SK-N-MC (cell line): ENCODE measurements at regions not wholly inside any gene's neighbourhood (a gene's known extent, or its start where the extent isn't known, plus 50 kb on each side); places are given as distances from the start of the nearest gene placed in this dataset.

Experiments used
- DNase-seq: peaks from one replicate; pipeline ENCODE4 v3.0.0-alpha.2; 2011; ENCODE audit warnings: low read depth, low spot score
- H3K27ac ChIP-seq: fragments of 200-600 bp; sonication (generic); 2 replicates; pipeline ENCODE4 v1.5.1; 2016; ENCODE audit warnings: mixed run types
- H3K36me3 ChIP-seq: fragments of 200-600 bp; sonication (generic); 2 replicates; pipeline ENCODE4 v1.6.1; 2017; ENCODE audit warnings: antibody characterized with exemption, low read length, mixed read lengths; ENCODE audit not compliant: insufficient read depth
- H3K4me3 ChIP-seq: fragments of 200-600 bp; sonication (generic); 2 replicates; pipeline ENCODE4 v1.5.1; 2016
- H3K9ac ChIP-seq: fragments of 200-600 bp; sonication (generic); 2 replicates; pipeline ENCODE4 v1.8.0; 2017; ENCODE audit warnings: mixed run types, mixed read lengths; ENCODE audit not compliant: insufficient read length
- H3K9me3 ChIP-seq: fragments of 200-600 bp; sonication (generic); 2 replicates; pipeline ENCODE4 v1.6.1; 2017; ENCODE audit warnings: low read depth, mild to moderate bottlenecking, antibody characterized with exemption, low read length, moderate library complexity, mixed read lengths
- EZH2 ChIP-seq: fragments of 200-600 bp; sonication (generic); IDR thresholded peaks from one replicate; pipeline ENCODE4 v1.6.1; 2017; ENCODE audit warnings: antibody characterized with exemption
- FOXP2 ChIP-seq: optimal IDR thresholded peaks from 2 replicates; pipeline ENCODE3; 2011; ENCODE audit warnings: mild to moderate bottlenecking, moderate library complexity; ENCODE audit not compliant: insufficient read depth; ENCODE audit errors: extremely low read length, control extremely low read depth
- POLR2AphosphoS5 ChIP-seq: IDR thresholded peaks from 2 replicates; pipeline ENCODE4 v1.6.1; 2012; ENCODE audit warnings: mild to moderate bottlenecking, low read depth, low read length, borderline replicate concordance

DNA sequence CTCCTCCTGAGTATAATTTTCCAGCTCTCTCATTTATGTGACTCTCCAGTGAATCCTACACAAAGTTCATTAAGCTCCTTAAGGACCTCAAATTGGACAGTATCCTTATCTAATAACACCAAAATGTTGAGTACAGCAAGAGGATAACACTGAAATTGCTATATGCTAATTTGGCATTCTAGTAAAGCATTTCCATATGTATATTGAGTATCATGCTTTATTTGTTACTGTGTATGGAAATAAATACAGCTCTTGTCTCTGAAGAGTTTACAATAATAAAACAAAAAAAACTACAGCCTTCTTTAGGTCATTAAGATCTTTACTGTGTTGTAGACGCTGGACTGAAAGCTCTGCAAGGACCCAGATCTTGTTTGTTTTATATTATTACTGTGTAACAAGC, 1341.3 kb downstream of the ROBO1 start:
- peak overlapping the region; percentile 74 for H3K27ac ChIP-seq
- H3K4me3 ChIP-seq, result no peak overlapping the region
- no peaks in the 10 kb centered on the region for H3K36me3 ChIP-seq
- DNase-seq, result no peak
- no peak overlapping the region for H3K9ac ChIP-seq
- TF ChIP-seq FOXP2 (no peak), POLR2AphosphoS5 (no peak), EZH2 (no peak)
- no peaks in the 10 kb centered on the region for H3K9me3 ChIP-seq

DNA sequence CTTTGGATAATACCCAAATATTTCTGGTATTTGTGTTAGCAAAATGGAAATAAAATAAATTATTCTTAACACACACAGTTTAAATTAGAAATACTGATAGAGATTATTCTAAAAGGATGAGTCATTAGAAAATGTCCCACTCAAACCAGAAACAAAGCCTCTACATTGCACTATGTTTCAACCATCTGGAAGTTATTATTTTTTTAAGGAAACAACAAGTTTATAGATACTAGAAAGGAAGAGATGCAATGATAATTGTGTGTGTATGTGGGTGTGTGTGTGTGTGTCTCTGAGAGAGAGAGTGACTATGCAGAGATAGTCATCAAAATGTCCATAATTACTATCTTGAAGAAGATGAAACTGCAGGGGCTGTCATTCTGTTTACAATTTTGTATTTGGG, 1340.5 kb downstream of the ROBO1 start:
- no peak for DNase-seq
- Histone ChIP-seq H3K4me3 (no peak overlapping the region), H3K9ac (no peak overlapping the region), H3K36me3 (no peaks in the 10 kb centered on the region), H3K27ac (peak overlapping the region; percentile 74; the same call in 1 of the 2 replicates), H3K9me3 (no peaks in the 10 kb centered on the region)
- TF ChIP-seq EZH2, result no peak
- no peak for TF ChIP-seq FOXP2
- TF ChIP-seq POLR2AphosphoS5, result no peak

DNA sequence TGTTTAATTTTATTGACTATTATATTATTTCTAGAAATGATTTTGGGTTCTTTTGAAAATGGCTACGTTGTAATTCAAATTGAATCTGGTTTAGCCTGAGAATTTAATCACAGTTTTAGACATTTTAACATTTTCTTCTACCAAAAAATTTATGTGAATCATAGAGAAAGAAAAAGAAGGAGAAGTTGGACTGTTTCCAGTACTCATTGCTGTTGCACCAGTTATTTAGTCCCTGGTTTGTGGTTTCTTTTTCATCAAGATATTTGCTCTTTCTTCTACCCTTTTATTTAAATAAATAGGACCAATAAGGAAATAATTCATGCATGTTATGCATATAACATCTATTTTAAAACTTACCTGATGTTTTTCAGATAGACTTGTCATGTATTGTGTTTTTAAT, 1337.1 kb downstream of the ROBO1 start:
- H3K9me3 ChIP-seq, result no peaks in the 10 kb centered on the region
- no peak overlapping the region for H3K4me3 ChIP-seq
- no peak overlapping the region for H3K9ac ChIP-seq
- H3K36me3 ChIP-seq, result no peaks in the 10 kb centered on the region
- H3K27ac ChIP-seq, result no peak overlapping the region
- no peak for DNase-seq
- no peak for TF ChIP-seq EZH2
- no peak for TF ChIP-seq FOXP2
- TF ChIP-seq POLR2AphosphoS5, result no peak

DNA sequence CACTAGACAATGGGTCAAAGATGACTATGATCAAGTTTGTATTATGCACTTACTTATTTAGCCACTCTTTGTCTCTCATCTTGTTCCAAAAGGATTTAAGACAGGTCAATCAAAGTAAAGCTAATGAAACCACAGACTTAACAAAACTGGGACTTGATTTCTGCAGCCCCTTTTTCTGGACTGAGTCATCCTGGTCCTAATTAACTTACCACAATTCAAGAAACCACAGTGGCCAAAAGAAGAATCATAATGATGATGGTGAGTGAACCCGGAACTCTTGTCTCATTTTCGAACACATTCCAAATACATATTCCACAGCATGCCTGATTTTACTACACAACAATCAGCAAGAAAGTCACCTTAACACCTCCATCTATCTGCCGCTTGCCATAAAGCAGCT, 1333.0 kb downstream of the ROBO1 start:
- Histone ChIP-seq H3K36me3 (no peaks in the 10 kb centered on the region), H3K9me3 (no peaks in the 10 kb centered on the region), H3K27ac (no peak overlapping the region), H3K4me3 (no peak overlapping the region), H3K9ac (no peak overlapping the region)
- no peak for TF ChIP-seq EZH2
- no peak for TF ChIP-seq POLR2AphosphoS5
- no peak for TF ChIP-seq FOXP2
- DNase-seq, result no peak

DNA sequence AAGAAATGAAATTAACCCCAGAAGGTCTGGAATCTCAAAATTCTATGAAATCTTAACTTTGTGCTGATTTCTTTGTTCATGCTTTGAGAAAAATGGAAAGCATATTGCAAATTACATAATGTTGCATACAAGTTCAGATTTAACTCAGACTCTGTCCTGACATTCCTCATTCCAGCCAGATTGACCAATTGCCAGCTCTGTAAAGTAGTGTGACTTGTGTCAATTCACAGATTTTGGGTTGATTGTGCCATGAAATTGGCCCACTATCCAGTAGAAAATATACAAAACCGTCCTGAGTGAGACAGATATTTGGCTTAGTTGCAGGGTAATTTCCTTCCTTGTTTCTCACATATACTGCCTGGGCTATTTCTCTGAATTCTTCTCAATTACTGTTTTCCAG, 1312.6 kb downstream of the ROBO1 start:
- no peaks in the 10 kb centered on the region for H3K9me3 ChIP-seq
- no peak for DNase-seq
- peak overlapping the region; percentile 87 for H3K27ac ChIP-seq
- no peaks in the 10 kb centered on the region for H3K36me3 ChIP-seq
- no peak overlapping the region; the same call in 1 of the 2 replicates for H3K4me3 ChIP-seq
- no peak for TF ChIP-seq FOXP2
- TF ChIP-seq EZH2, result no peak
- TF ChIP-seq POLR2AphosphoS5, result no peak
- H3K9ac ChIP-seq, result no peak overlapping the region

DNA sequence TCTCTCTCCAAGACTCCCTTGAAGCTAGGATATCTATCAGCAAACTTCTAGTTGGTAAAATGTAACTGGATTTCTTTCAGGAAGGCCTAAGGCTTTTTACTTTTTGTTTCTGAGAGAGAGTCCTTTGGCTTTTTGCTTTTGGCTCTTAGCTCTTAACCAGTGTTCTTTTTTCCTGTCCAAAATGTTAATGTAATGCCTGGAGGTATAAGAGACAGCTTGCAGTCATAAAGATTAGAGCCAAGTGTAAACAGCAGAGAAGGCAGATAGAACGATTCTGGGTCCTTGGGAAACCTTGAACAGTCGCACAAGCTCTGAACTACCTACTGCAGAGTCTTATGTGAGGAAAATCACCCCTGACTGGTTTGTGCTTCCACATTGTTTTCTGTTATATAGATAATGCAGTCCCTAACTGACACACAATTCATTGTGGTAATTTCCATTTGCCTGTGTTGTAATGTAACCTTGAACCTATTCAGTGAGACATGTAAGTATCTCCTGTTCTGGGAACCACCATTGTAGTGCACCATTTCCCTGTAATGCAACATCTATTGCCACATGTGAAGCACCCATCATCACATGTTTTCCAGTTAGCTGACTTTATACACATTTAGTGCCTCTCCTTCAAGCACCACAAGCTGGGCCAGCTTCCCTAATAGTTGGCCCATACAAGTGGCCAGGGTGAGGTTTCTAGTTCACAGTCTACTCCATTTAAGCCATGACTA, 1311.9 kb downstream of the ROBO1 start:
- Histone ChIP-seq H3K9ac (peak overlapping the region; percentile 51), H3K36me3 (no peaks in the 10 kb centered on the region), H3K9me3 (no peaks in the 10 kb centered on the region), H3K27ac (peak overlapping the region; percentile 87), H3K4me3 (no peak overlapping the region)
- TF ChIP-seq POLR2AphosphoS5 (no peak), FOXP2 (no peak), EZH2 (no peak)
- DNase-seq, result peak; percentile 2

DNA sequence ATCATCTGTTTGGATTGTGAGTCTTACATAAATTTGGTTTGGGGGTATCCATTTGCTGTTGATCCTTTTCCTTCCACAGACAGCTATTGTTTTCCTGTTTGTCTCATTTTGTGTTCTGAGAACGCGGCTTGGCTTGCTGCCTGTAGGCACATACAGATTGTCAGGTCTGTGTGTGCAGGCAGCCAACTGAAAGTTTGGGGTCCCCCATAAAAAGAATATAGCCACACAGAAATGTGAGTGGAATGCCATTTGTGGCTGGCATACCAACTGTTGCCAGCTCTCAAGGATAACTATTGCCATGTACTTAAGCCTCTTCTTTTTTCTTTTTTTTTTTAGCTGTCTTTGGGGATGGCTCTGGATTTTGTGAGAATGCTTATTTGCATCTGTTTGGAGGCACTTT, 1308.0 kb downstream of the ROBO1 start:
- Histone ChIP-seq H3K36me3 (no peaks in the 10 kb centered on the region), H3K9ac (no peak overlapping the region), H3K9me3 (no peaks in the 10 kb centered on the region), H3K27ac (no peak overlapping the region), H3K4me3 (no peak overlapping the region)
- no peak for DNase-seq
- TF ChIP-seq POLR2AphosphoS5, result no peak
- no peak for TF ChIP-seq EZH2
- no peak for TF ChIP-seq FOXP2

DNA sequence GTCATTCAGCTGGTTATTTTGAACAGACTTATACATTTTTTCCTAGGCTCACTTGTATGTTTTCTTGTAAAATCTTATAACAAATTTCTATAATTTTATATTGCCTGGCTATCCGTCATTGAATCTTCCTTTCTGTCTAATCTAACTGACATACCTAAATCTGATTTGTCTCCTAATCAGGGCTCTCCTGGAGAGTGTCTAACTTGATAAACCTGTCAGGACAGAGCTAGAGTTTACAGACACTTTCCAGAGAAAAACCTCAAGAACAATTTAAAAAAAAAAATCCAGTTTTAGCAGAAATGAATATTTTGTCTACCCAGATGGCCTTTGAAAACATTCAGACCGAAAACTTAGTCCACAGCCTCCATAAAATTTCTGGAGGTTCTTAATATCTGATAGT, 1305.8 kb downstream of the ROBO1 start:
- H3K9ac ChIP-seq, result no peak overlapping the region
- H3K36me3 ChIP-seq, result no peaks in the 10 kb centered on the region
- TF ChIP-seq EZH2 (no peak), FOXP2 (no peak), POLR2AphosphoS5 (no peak)
- H3K9me3 ChIP-seq, result no peaks in the 10 kb centered on the region
- no peak for DNase-seq
- H3K4me3 ChIP-seq, result no peak overlapping the region
- no peak overlapping the region for H3K27ac ChIP-seq

DNA sequence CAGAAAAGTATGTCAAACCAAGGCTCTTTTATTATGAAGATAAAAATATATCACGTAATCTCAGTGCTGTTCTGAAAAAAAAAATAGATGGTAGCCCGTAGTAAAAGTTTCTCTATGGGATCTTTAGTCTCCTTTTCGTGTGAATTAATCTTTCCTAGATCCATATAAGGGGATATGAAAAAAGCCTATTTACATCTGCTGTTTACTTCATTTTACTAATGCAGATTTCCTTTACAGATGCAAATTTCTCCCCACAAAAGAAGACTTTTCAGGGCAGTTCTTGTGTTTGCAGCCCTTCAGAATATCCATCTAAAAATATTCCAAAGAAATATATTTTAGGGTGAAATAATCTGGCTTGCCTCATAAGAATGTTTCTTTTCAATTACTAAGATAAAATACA, 1291.7 kb downstream of the ROBO1 start:
- Histone ChIP-seq H3K36me3 (no peaks in the 10 kb centered on the region), H3K4me3 (no peak overlapping the region), H3K27ac (no peak overlapping the region), H3K9me3 (no peaks in the 10 kb centered on the region), H3K9ac (no peak overlapping the region)
- no peak for DNase-seq
- TF ChIP-seq POLR2AphosphoS5 (no peak), EZH2 (no peak), FOXP2 (no peak)
